ENCODE measurements at regions not wholly inside any gene's neighbourhood (a gene's known extent, or its start where the extent isn't known, plus 50 kb on each side); places are given as distances from the start of the nearest gene placed in this dataset.

DNA sequence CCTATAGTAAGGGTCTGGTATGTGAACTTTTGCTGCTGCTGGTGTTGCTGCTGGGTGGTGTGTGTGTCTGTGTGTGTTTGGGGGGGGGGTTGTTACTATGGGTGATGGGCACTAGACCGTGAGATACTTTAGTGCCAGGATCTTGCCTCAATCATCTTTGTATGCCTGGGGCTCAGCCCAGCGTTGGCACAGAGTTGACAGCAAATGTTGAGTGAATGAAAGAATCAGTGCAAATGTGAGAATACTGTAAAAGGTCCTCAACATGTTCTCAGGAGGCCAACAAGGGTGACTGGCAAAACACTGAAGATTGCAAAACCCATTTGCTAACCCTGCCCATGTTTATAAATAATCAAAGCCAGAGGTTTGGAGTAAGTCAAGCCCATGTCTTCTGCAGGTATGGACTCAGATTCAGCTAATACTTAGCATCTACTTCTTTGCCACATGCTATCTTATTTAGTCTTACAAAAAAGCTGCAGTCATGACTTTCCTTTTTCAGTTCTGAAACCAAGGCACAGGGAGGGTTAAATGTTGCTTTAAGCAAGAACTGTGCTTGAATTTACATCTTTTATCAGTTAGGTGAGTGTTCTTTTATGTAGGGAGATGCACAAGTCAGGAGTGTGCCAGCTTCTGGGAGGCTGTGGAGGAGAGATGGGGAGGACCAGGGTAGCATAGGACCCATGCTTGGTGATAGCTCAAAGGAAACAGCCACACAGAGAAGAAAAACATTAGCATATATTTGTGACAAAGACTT is 125.3 kb upstream of the SPACA1 start:
- H3K9me3 ChIP-seq (ENCODE audit: control insufficient read depth, low read depth, low read length) = no peaks in the 10 kb centered on the region
- H3K9me3 Mint-ChIP-seq = 0 out of 5 replicates have a peak, but pooled peaks cover 0 to 2% of the 10 kb centered on the region in 2 experiments
- peaks cover 8 to 11% of the 10 kb centered on the region in 2 experiments for H3K4me1 Mint-ChIP-seq
- H2BK5ac ChIP-seq (ENCODE audit: insufficient read length, low read length) = no peak overlapping the region
- H2BK15ac ChIP-seq (ENCODE audit: low read depth, low read length) = no peak overlapping the region
- H3K23ac ChIP-seq (ENCODE audit: insufficient read length, low read depth, low read length) = no peak overlapping the region
- no peaks in the 10 kb centered on the region for H3K23me2 ChIP-seq (ENCODE audit: insufficient read length, low read depth, low read length, poor library complexity, severe bottlenecking)
- H3K79me1 ChIP-seq (ENCODE audit: insufficient read depth, low read depth, low read length, poor library complexity, severe bottlenecking) = no peaks in the 10 kb centered on the region
- no peak overlapping the region for H2BK120ac ChIP-seq (ENCODE audit: low read depth, low read length, poor library complexity, severe bottlenecking)
- no peaks in the 10 kb centered on the region for H3K27me3 ChIP-seq (ENCODE audit: insufficient read depth, low read length)
- H2AFZ ChIP-seq (ENCODE audit: low read length) = no peak overlapping the region
- no peak overlapping the region for H4K8ac ChIP-seq (replicated peaks; ENCODE audit: insufficient read length, low read depth, low read length)
- H3K14ac ChIP-seq (ENCODE audit: insufficient read depth, low read length) = no peak overlapping the region
- H3K4me2 ChIP-seq (ENCODE audit: insufficient read depth, insufficient read length, low read length) = no peak overlapping the region
- no peak overlapping the region for H3K18ac ChIP-seq (ENCODE audit: insufficient read length, low read depth, low read length)
- no peaks in the 10 kb centered on the region for H3K79me2 ChIP-seq (ENCODE audit: insufficient read depth, low read length)
- H3K56ac ChIP-seq (ENCODE audit: insufficient read length, low read depth, low read length) = no peak overlapping the region
- H3K27ac Mint-ChIP-seq = no peak overlapping the region
- H3K9ac ChIP-seq (ENCODE audit: extremely low read depth, insufficient read length, low read length) = no peak overlapping the region
- H4K20me1 ChIP-seq (ENCODE audit: control insufficient read depth, insufficient read depth, insufficient read length) = no peaks in the 10 kb centered on the region
- no peak overlapping the region for H4K91ac ChIP-seq (ENCODE audit: insufficient read length, low read depth, low read length)
- no peak overlapping the region for H3K4ac ChIP-seq (ENCODE audit: low read depth, low read length)
- no peak overlapping the region for H3K27ac ChIP-seq (ENCODE audit: insufficient read length, low read depth, low read length)
- H3K4me1 ChIP-seq (ENCODE audit: insufficient read depth, low read length) = no peaks in the 10 kb centered on the region; the same call in 1 of the 2 replicates
- no CpG with 5 or more reads among the region's 2 CpGs for WGBS (ENCODE audit: extremely low coverage, insufficient read length, low lambda C conversion rate)
- no peak overlapping the region for H2AK5ac ChIP-seq (ENCODE audit: insufficient read length, low read length)
- no peak for DNase-seq
- no peak overlapping the region for H4K5ac ChIP-seq (ENCODE audit: insufficient read length, low read depth, low read length)
- TF ChIP-seq, protein P1, sequence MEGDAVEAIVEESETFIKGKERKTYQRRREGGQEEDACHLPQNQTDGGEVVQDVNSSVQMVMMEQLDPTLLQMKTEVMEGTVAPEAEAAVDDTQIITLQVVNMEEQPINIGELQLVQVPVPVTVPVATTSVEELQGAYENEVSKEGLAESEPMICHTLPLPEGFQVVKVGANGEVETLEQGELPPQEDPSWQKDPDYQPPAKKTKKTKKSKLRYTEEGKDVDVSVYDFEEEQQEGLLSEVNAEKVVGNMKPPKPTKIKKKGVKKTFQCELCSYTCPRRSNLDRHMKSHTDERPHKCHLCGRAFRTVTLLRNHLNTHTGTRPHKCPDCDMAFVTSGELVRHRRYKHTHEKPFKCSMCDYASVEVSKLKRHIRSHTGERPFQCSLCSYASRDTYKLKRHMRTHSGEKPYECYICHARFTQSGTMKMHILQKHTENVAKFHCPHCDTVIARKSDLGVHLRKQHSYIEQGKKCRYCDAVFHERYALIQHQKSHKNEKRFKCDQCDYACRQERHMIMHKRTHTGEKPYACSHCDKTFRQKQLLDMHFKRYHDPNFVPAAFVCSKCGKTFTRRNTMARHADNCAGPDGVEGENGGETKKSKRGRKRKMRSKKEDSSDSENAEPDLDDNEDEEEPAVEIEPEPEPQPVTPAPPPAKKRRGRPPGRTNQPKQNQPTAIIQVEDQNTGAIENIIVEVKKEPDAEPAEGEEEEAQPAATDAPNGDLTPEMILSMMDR (conservative IDR thresholded peaks at IDR 0.05) = no peak
- no peak overlapping the region for H2BK12ac ChIP-seq (ENCODE audit: insufficient read length, low read depth, low read length)
- no peak overlapping the region for H3T11ph ChIP-seq (ENCODE audit: low read length)
- no peak overlapping the region for H2BK20ac ChIP-seq (ENCODE audit: low read depth, low read length, poor library complexity, severe bottlenecking)
- H3K4me3 Mint-ChIP-seq = no peak overlapping the region
- H3K27me3 Mint-ChIP-seq (ENCODE audit: low read depth) = no peaks in the 10 kb centered on the region
- H3K36me3 Mint-ChIP-seq (ENCODE audit: insufficient read depth in 1 of 3, low read depth in 3 of 3) = no peaks in the 10 kb centered on the region; a peak in 1 of 7 replicates
